Left lung (tissue), 4 donors: ENCODE measurements at regions not wholly inside any gene's neighbourhood (a gene's known extent, or its start where the extent isn't known, plus 50 kb on each side); places are given as distances from the start of the nearest gene placed in this dataset.
"Not testable (repeated sequence)": the region's sequence is repeated elsewhere in the genome, so short reads cannot be mapped to it uniquely, and the experiment has no call there.

ENCODE experiments used
- ATAC-seq: fragments of 200-7000 bp; cut with Tn5 transposase; one replicate; pipeline ENCODE4 v1.9.1; 2020; ENCODE audit warnings: moderate library complexity
- DNase-seq, 4 donors: peaks; one replicate each; pipeline ENCODE4 v3.0.0-alpha.2; 2013 to 2020
- H3K27ac ChIP-seq, 2 donors: fragments of 200-600 bp; sonication (generic) in 1 of 2; one replicate each; pipeline versions ENCODE4 v1.5.0 to v1.8.0; 2020 to 2021
- H3K27me3 ChIP-seq, 2 donors: fragments of 200-600 bp; sonication (generic) in 1 of 2; one replicate each; pipeline versions ENCODE4 v1.5.0 to v1.8.0; 2020 to 2021
- H3K36me3 ChIP-seq, 2 donors: fragments of 200-600 bp; sonication (generic) in 1 of 2; one replicate each; pipeline versions ENCODE4 v1.5.0 to v1.8.0; 2020 to 2021
- H3K4me1 ChIP-seq, 2 donors: fragments of 200-600 bp; one replicate each; pipeline ENCODE4 v1.8.0; 2021
- H3K4me3 ChIP-seq, 2 donors: fragments of 200-600 bp; sonication (generic) in 1 of 2; one replicate each; pipeline versions ENCODE4 v1.5.0 to v1.8.0; 2020 to 2021; ENCODE audit warnings: mild to moderate bottlenecking in 1 of 2
- H3K9me3 ChIP-seq, 2 donors: fragments of 200-600 bp; sonication (generic) in 1 of 2; one replicate each; pipeline versions ENCODE4 v1.5.0 to v1.8.0; 2020 to 2021
- CTCF ChIP-seq, 2 donors: fragments of 200-600 bp; sonication (generic) in 1 of 2; IDR thresholded peaks; one replicate each; pipeline versions ENCODE4 v1.5.0 to v1.8.0; 2021; ENCODE audit warnings: antibody characterized with exemption in 2 of 2
- intact Hi-C, 2 donors: fragments of 100-400 bp; cut with DNase I; formaldehyde crosslinking; loops; one replicate each; pipeline versions ENCODE4 v1.11.2 to v1.14.2; 2022
- donor health status: DM: no; HTN: yes; CAD: no.
- donor health status: DM: no; HTN: no; CAD: no.

GRCh38 chr12:24631676-24632426, 317.1 kb downstream of the BCAT1 start:
- Histone ChIP-seq H3K4me3 (no peak overlapping the region), H3K27me3 (no peaks in the 10 kb centered on the region), H3K4me1 (no peaks in the 10 kb centered on the region), H3K27ac (no peak overlapping the region), H3K9me3 (no peaks in the 10 kb centered on the region), H3K36me3 (no peaks in the 10 kb centered on the region)
- no peak for ATAC-seq
- intact Hi-C loops, result no loop called here
- DNase-seq, result no peak
- TF ChIP-seq CTCF (IDR thresholded peaks at IDR 0.05), result no peak

DNA sequence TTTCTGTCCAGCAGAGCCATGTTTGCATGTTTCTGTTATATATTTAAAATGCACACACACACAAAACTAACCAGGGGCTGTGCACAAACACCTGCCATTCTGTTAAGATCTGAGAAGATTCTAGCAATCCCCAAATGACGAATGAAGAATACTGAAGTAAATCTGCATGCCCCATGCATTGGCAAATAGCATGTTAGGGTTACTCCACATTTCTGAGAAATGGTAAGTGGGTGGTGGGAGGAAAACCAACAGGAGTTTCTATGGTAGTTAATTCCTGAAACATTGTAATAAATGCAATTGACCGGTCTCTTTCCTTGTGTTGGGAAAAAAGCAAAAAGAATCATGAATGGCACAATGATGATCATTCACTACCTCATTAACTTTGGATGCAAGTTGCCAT, 318.0 kb downstream of the BCAT1 start:
- Histone ChIP-seq H3K36me3 (no peaks in the 10 kb centered on the region), H3K27ac (no peak overlapping the region), H3K9me3 (no peaks in the 10 kb centered on the region), H3K27me3 (no peaks in the 10 kb centered on the region), H3K4me3 (no peak overlapping the region), H3K4me1 (no peaks in the 10 kb centered on the region)
- no peak for ATAC-seq
- DNase-seq, result no peak
- TF ChIP-seq CTCF (IDR thresholded peaks at IDR 0.05), result no peak
- intact Hi-C loops, result no loop called here

DNA sequence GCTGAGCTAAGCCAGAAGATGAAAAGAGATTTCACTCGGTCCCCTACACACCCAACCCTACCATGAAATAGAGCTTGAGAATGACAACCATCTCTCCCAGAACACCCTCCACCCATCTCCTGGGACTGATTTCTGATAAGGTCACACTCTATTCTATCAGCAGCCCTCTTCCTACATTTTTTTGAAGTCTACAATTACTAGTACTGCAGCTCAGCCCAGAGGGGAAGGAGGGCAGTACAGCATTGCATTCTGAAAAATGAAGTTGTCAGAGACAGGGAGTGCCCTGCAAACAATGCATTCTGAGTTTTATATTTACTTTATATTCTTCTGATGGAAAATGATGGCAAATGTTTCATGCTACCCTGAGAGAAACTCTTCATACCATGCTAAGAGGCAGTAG, 318.5 kb downstream of the BCAT1 start:
- intact Hi-C loops, result no loop called here
- TF ChIP-seq CTCF (IDR thresholded peaks at IDR 0.05), result no peak
- DNase-seq, result no peak
- Histone ChIP-seq H3K36me3 (no peaks in the 10 kb centered on the region), H3K9me3 (no peaks in the 10 kb centered on the region), H3K27me3 (no peaks in the 10 kb centered on the region), H3K4me1 (no peaks in the 10 kb centered on the region), H3K4me3 (no peak overlapping the region), H3K27ac (no peak overlapping the region)
- no peak for ATAC-seq

DNA sequence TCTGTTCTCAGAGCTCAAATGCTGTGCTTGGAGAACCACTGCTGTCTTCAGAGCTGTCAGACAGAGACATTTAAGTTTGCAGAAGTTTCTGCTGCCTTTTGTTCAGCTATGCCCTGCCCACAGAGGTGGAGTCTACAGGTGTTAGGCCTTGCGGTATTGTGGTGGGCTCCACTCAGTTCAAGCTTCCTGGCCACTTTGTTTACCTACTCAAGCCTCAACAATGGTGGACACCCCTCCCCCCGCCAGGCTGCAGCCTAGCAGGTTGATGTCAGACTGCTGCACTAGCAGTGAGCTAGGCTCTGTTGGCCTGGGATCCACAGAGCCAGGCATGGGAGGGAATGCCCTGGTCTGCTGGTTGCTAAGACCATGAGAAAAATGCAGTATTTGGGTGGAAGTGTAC, 323.8 kb downstream of the BCAT1 start:
- H3K36me3 ChIP-seq, result no peaks in the 10 kb centered on the region
- intact Hi-C loops, result no loop called here
- no peak for TF ChIP-seq CTCF (IDR thresholded peaks at IDR 0.05)
- ATAC-seq, result no peak
- H3K4me3 ChIP-seq, result no peak overlapping the region
- H3K4me1 ChIP-seq, result no peaks in the 10 kb centered on the region
- no peak overlapping the region for H3K27ac ChIP-seq
- peak in 1 of 4 donors; percentile 12 for DNase-seq
- H3K9me3 ChIP-seq, result peaks cover 0 to 4% of the 10 kb centered on the region in 2 donors
- H3K27me3 ChIP-seq, result no peaks in the 10 kb centered on the region

DNA sequence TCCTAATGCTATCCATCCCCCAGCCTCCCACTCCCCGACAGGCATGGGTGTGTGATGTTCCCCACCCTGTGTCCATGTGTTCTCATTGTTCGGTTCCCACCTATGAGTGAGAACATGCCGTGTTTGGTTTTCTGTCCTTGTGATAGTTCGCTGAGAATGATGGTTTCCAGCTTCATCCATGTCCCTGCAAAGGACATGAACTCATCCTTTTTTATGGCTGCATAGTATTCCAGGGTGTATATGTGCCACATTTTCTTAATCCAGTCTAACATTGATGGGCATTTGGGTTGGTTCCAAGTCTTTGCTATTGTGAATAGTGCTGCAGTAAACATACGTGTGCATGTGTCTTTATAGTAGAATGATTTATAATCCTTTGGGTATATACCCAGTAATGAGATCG, 328.9 kb downstream of the BCAT1 start:
- ATAC-seq, DNase-seq, H3K27ac ChIP-seq, H3K4me1 ChIP-seq, H3K4me3 ChIP-seq, H3K9me3 ChIP-seq, H3K36me3 ChIP-seq, intact Hi-C loops, H3K27me3 ChIP-seq: not testable (repeated sequence)

DNA sequence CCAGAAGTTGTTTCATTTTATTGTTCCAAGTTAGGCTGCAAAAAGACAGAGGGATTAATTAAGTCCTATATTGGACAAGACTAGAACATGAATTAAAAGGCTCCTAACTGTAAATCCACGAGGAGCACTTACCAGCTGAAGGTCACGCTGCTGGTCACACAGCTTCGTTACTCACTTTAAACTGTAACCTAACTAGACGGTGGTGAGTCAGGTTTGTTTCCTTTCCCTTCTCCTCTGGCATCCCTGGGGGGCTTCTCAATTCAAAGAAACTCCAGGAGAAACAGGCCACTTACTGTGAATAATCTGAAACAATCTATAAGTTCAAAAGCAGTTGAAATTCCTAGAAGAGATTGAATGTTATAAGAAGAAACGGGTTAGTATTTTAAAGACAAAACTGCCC, 331.4 kb downstream of the BCAT1 start:
- no peak overlapping the region for H3K4me3 ChIP-seq
- peaks cover 0 to 4% of the 10 kb centered on the region in 2 donors for H3K9me3 ChIP-seq
- ATAC-seq (no peak), DNase-seq (no peak)
- H3K27me3 ChIP-seq, result no peaks in the 10 kb centered on the region
- H3K4me1 ChIP-seq, result no peaks in the 10 kb centered on the region
- H3K36me3 ChIP-seq, result no peaks in the 10 kb centered on the region
- no peak overlapping the region for H3K27ac ChIP-seq
- intact Hi-C loops, result no loop called here
- TF ChIP-seq CTCF (IDR thresholded peaks at IDR 0.05), result no peak
